Endothelial cell of umbilical vein (primary cell): ENCODE measurements at regions not wholly inside any gene's neighbourhood (a gene's known extent, or its start where the extent isn't known, plus 50 kb on each side); places are given as distances from the start of the nearest gene placed in this dataset.

ENCODE experiments used
- BruUV-seq: library from RNA; stranded (reverse); fragments of 400-500 nt; replicated peaks from 2 replicates; lab custom pipeline; 2021; lab: Mats Ljungman, UMichigan
- CTCF ChIA-PET: fragments of 300-600, 350-600 bp; sonication (Branson Sonifier 250); formaldehyde crosslinking; loops from one replicate; lab custom pipeline; 2021; ENCODE audit warnings: antibody characterized with exemption, inconsistent platforms; lab: Charles Lee
- POLR2A ChIA-PET: fragments of 300-600, 350-600 bp; sonication (Branson Sonifier 250); formaldehyde crosslinking; loops from one replicate; lab custom pipeline; 2021; ENCODE audit warnings: antibody characterized with exemption, inconsistent platforms; lab: Charles Lee
- DNase-seq: peaks from one replicate; pipeline ENCODE4 v3.0.0-alpha.2; 2011; ENCODE audit warnings: low read depth, low spot score
- FAIRE-seq: peaks from 2 replicates; lab custom pipeline; 2011; peaks lifted over from hg19 to GRCh38; lab: Jason Lieb, UNC
- H2AFZ ChIP-seq: 2 replicates; pipeline ENCODE4 v1.6.0; 2012; ENCODE audit warnings: low read depth, low read length, control low read depth, inconsistent platforms
- H3K27ac ChIP-seq: 2 replicates; pipeline ENCODE4 v1.5.1; 2011; ENCODE audit warnings: low read depth, mild to moderate bottlenecking, control low read depth, low read length, moderate library complexity; ENCODE audit not compliant: insufficient read depth
- H3K27me3 ChIP-seq, 2 experiments: 2 replicates each; pipeline versions ENCODE4 v1.6.0 to v1.6.1; 2011; ENCODE audit warnings: low read length in 2 of 2, mixed read lengths in 1 of 2; ENCODE audit not compliant: control insufficient read depth in 2 of 2, insufficient read depth in 2 of 2
- H3K36me3 ChIP-seq, 2 experiments: 2 replicates in 1 of 2; 3 replicates in 1 of 2; pipeline ENCODE4 v1.5.1; 2011; ENCODE audit warnings: low read length in 2 of 2, mild to moderate bottlenecking in 1 of 2, moderate library complexity in 1 of 2; ENCODE audit not compliant: control insufficient read depth in 2 of 2, insufficient read depth in 2 of 2; ENCODE audit errors: extremely low read depth in 1 of 2
- H3K4me1 ChIP-seq: 3 replicates; pipeline ENCODE4 v1.5.1; 2011; ENCODE audit warnings: mild to moderate bottlenecking, low read length; ENCODE audit not compliant: control insufficient read depth, insufficient read depth; ENCODE audit errors: extremely low read depth
- H3K4me2 ChIP-seq: 2 replicates; pipeline ENCODE4 v1.6.1; 2011; ENCODE audit warnings: low read length, control low read depth, mixed read lengths; ENCODE audit not compliant: insufficient read depth
- H3K4me3 ChIP-seq, 3 experiments: fragments of 200-600 bp in 1 of 3; sonication (generic), shearing (Covaris generic) in 1 of 3; replicated peaks in 1 of 3; 2 replicates each; pipeline ENCODE4 v1.5.1; 2011 to 2016; ENCODE audit warnings: control low read depth in 3 of 3, low read length in 3 of 3, mild to moderate bottlenecking in 2 of 3, inconsistent platforms in 1 of 3, low read depth in 1 of 3, moderate library complexity in 1 of 3; ENCODE audit not compliant: insufficient read depth in 1 of 3
- H3K79me2 ChIP-seq: 2 replicates; pipeline ENCODE4 v1.6.0; 2012; ENCODE audit warnings: low read length, inconsistent platforms; ENCODE audit not compliant: control insufficient read depth, insufficient read depth
- H3K9ac ChIP-seq: replicated peaks from 2 replicates; pipeline ENCODE3; 2011; ENCODE audit warnings: low read length, control low read depth; ENCODE audit not compliant: insufficient read depth; ENCODE audit errors: extremely low read depth
- H3K9me1 ChIP-seq: replicated peaks from 3 replicates; pipeline ENCODE4 v1.6.0; 2011; ENCODE audit warnings: mild to moderate bottlenecking, low read length; ENCODE audit not compliant: control insufficient read depth, insufficient read depth; ENCODE audit errors: extremely low read depth
- H3K9me3 ChIP-seq: replicated peaks from 2 replicates; pipeline ENCODE4 v1.5.1; 2012; ENCODE audit warnings: low read length, inconsistent platforms; ENCODE audit not compliant: control insufficient read depth, insufficient read depth
- H4K20me1 ChIP-seq: replicated peaks from 2 replicates; pipeline ENCODE3; 2011; ENCODE audit warnings: mild to moderate bottlenecking, low read length; ENCODE audit not compliant: control insufficient read depth, insufficient read depth; ENCODE audit errors: extremely low read depth
- EZH2 ChIP-seq: IDR thresholded peaks from 2 replicates; pipeline ENCODE4 v1.6.1; 2012; ENCODE audit warnings: borderline replicate concordance, low read depth, mild to moderate bottlenecking, moderate library complexity, low read length, inconsistent platforms; ENCODE audit not compliant: severe bottlenecking
- FOS ChIP-seq: IDR thresholded peaks from 2 replicates; pipeline ENCODE4 v1.6.1; 2011; ENCODE audit warnings: mild to moderate bottlenecking, low read length, moderate library complexity, borderline replicate concordance; ENCODE audit not compliant: insufficient read depth
- GATA2 ChIP-seq: IDR thresholded peaks from 2 replicates; pipeline ENCODE4 v1.7.0; 2011; ENCODE audit warnings: low read depth, mild to moderate bottlenecking, moderate library complexity, mixed read lengths, low read length; ENCODE audit not compliant: insufficient read length, insufficient read depth
- JUN ChIP-seq: IDR thresholded peaks from 2 replicates; pipeline ENCODE4 v1.6.1; 2011; ENCODE audit warnings: borderline replicate concordance, low read depth; ENCODE audit not compliant: insufficient read length, insufficient read depth
- MAX ChIP-seq: IDR thresholded peaks from 2 replicates; pipeline ENCODE4 v1.6.1; 2011; ENCODE audit not compliant: insufficient read depth, insufficient read length
- MYC ChIP-seq: IDR thresholded peaks from one replicate; pipeline ENCODE4 v1.6.1; 2011; ENCODE audit warnings: mild to moderate bottlenecking, low read depth, low read length
- POLR2A ChIP-seq: IDR thresholded peaks from 2 replicates; pipeline ENCODE4 v1.6.1; 2012; ENCODE audit warnings: low read depth, mild to moderate bottlenecking, control low read depth, low read length
- POLR2AphosphoS5 ChIP-seq: IDR thresholded peaks from 2 replicates; pipeline ENCODE4 v1.6.1; 2012; ENCODE audit warnings: low read depth, mild to moderate bottlenecking, control low read depth, low read length, moderate library complexity; ENCODE audit not compliant: insufficient read depth
- dilution Hi-C: fragments of 300-500 bp; cut with MboI; formaldehyde crosslinking; loops from one replicate; pipeline ENCODE4 v1.15.0; 2019; ENCODE audit warnings: low sequenced_read_pairs; ENCODE audit not compliant: extremely low pct_ligation_motif_present
- intact Hi-C: fragments of 100-400 bp; cut with micrococcal nuclease; formaldehyde crosslinking; loops from one replicate; pipeline ENCODE4 v1.10.0; 2022
- TF ChIP-seq, protein P1 (sequence below), 2 donors: IDR thresholded peaks; 1 replicate in 1 of 2; 2 replicates in 1 of 2; pipeline ENCODE4 v1.5.1; 2011; ENCODE audit warnings: low read length in 2 of 2, mild to moderate bottlenecking in 2 of 2, moderate library complexity in 2 of 2, control low read depth in 1 of 2, inconsistent platforms in 1 of 2, low read depth in 1 of 2; ENCODE audit not compliant: insufficient read depth in 1 of 2; ENCODE audit errors: extremely low read depth in 1 of 2

- CTCF ChIA-PET: no interaction called here
- dilution Hi-C loops: no loop called here
These were observed 223.9 kb downstream of the TANC2 start for GRCh38 chr17:63189930-63190329.

DNA sequence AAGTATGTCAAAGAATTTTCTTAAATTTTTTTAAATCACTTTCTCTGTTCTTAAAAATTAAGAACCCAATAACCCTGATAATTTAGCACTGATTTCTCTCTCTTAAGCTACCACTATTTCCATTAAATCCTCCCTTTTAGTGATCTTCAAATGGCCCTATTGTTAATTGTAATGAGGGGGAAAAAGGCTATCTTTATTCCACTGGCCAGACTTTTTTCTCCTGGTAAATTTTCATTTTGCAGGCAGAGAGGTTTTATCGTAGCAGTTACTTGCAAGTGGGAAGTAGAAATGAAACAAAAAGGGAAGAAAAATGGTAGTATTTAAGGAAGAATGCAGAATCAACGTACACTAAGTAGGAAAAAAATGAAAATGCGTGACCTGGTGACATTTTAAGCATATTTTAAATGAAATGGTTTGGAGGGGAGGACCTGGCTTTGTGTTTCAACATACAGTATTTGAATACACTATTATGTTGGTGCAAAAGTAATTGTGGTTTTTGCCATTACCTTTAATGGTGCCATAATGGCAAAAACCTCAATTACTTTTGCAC is 224.9 kb downstream of the TANC2 start:
- Histone ChIP-seq H3K9me1 (no peaks in the 10 kb centered on the region), H3K27ac (no peak overlapping the region), H3K4me1 (no peaks in the 10 kb centered on the region), H2AFZ (no peak overlapping the region), H3K27me3 (no peaks in the 10 kb centered on the region), H4K20me1 (no peaks in the 10 kb centered on the region), H3K79me2 (no peaks in the 10 kb centered on the region), H3K36me3 (no peaks in the 10 kb centered on the region), H3K4me3 (no peak overlapping the region), H3K9me3 (no peaks in the 10 kb centered on the region), H3K9ac (no peak overlapping the region), H3K4me2 (no peak overlapping the region)
- dilution Hi-C loops: no loop called here
- TF ChIP-seq MAX (no peak), POLR2AphosphoS5 (no peak), GATA2 (no peak), JUN (no peak), MYC (no peak), POLR2A (no peak), FOS (no peak), EZH2 (no peak)
- TF ChIP-seq, protein P1, sequence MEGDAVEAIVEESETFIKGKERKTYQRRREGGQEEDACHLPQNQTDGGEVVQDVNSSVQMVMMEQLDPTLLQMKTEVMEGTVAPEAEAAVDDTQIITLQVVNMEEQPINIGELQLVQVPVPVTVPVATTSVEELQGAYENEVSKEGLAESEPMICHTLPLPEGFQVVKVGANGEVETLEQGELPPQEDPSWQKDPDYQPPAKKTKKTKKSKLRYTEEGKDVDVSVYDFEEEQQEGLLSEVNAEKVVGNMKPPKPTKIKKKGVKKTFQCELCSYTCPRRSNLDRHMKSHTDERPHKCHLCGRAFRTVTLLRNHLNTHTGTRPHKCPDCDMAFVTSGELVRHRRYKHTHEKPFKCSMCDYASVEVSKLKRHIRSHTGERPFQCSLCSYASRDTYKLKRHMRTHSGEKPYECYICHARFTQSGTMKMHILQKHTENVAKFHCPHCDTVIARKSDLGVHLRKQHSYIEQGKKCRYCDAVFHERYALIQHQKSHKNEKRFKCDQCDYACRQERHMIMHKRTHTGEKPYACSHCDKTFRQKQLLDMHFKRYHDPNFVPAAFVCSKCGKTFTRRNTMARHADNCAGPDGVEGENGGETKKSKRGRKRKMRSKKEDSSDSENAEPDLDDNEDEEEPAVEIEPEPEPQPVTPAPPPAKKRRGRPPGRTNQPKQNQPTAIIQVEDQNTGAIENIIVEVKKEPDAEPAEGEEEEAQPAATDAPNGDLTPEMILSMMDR (IDR thresholded peaks at IDR 0.05; ENCODE audit: extremely low read depth in 1 of 2, insufficient read depth in 1 of 2, low read depth in 1 of 2, low read length in 2 of 2): no peak
- DNase-seq (no peak), FAIRE-seq (no peak)
- intact Hi-C loops: no loop called here
- ChIA-PET POLR2A (no interaction called here), CTCF (no interaction called here)
- BruUV-seq: no TSS peak

More at GRCh38 chr17:63189930-63190329, 223.9 kb downstream of the TANC2 start:
- TF ChIP-seq FOS: peak; percentile 10
- TF ChIP-seq JUN: no peak
- H3K4me2 ChIP-seq: no peak overlapping the region
- no peak overlapping the region for H3K9ac ChIP-seq
- FAIRE-seq: no peak
- H3K9me1 ChIP-seq: no peaks in the 10 kb centered on the region
- H3K4me1 ChIP-seq: no peaks in the 10 kb centered on the region
- POLR2A ChIA-PET: no interaction called here
- H4K20me1 ChIP-seq: no peaks in the 10 kb centered on the region
- no peaks in the 10 kb centered on the region for H3K79me2 ChIP-seq
- intact Hi-C loops: no loop called here
- H3K4me3 ChIP-seq: no peak overlapping the region
- H3K36me3 ChIP-seq: no peaks in the 10 kb centered on the region
- H2AFZ ChIP-seq: no peak overlapping the region
- DNase-seq: no peak
- H3K27me3 ChIP-seq: no peaks in the 10 kb centered on the region
- no peak overlapping the region for H3K27ac ChIP-seq
- no peaks in the 10 kb centered on the region for H3K9me3 ChIP-seq
- BruUV-seq: no TSS peak
